ENCODE measurements at regions not wholly inside any gene's neighbourhood (a gene's known extent, or its start where the extent isn't known, plus 50 kb on each side); places are given as distances from the start of the nearest gene placed in this dataset.
A peak's percentile ranks its signal among the peaks of the same experiment; 100 is the strongest.

DNA sequence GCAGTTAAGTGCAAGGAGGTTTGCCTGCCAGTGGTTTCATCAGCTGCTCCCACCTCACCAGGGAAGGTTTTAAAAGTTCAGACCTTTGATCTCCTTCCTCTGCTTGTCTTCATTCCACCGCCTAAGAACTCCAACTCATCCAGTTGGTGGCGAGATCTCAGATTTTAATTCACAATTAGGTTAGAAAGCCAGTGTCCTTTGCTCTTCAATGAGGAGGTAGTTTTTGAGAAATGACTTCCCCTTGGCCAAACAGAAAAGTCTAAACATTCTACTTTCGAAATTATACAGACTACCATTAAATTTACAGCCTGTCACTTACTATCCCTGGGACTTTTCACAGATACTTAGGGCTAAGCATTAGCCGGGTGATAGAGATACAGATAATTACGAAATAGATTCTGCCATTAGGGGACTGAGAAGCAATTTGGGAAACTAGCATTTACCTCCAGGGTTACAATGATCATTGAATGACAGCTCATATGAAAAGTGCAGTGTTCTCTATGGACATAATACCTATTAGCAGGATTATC lies 513.4 kb upstream of the GHITM start:
- Mint-ChIP-seq H3K27me3 (ENCODE audit: low read depth in 3 of 3) (no peaks in the 10 kb centered on the region), H3K27ac (no peak overlapping the region), H3K36me3 (no peaks in the 10 kb centered on the region), H3K4me1 (no peaks in the 10 kb centered on the region), H3K4me3 (no peak overlapping the region), H3K9me3 (peaks cover 0 to 3% (median 0%) of the 10 kb centered on the region in 7 donors)
- H3K36me3 ChIP-seq (replicated peaks in 1 of 2; ENCODE audit: control insufficient read depth in 1 of 2, insufficient read depth in 2 of 2, low read length in 2 of 2), result no peaks in the 10 kb centered on the region
- H3K4me3 ChIP-seq (replicated peaks in 1 of 3; ENCODE audit: low read depth in 2 of 3, low read length in 3 of 3), result no peak overlapping the region
- H3K9me3 ChIP-seq (replicated peaks in 1 of 2; ENCODE audit: control insufficient read depth in 1 of 2, insufficient read depth in 1 of 2, low read length in 2 of 2), result peaks cover 0 to 10% of the 10 kb centered on the region in 2 donors
- no peaks in the 10 kb centered on the region for H4K20me1 ChIP-seq (ENCODE audit: insufficient read depth, low read length)
- intact Hi-C loops (cut with micrococcal nuclease), result no loop called here
- no peak overlapping the region for H3K4me2 ChIP-seq (replicated peaks; ENCODE audit: extremely low read depth, low read length, poor library complexity, severe bottlenecking)
- no peaks in the 10 kb centered on the region for H3K79me2 ChIP-seq (ENCODE audit: insufficient read depth, low read length)
- no peak overlapping the region for H2AFZ ChIP-seq (ENCODE audit: insufficient read depth, low read depth, low read length, poor library complexity, severe bottlenecking)
- DNase-seq, result no peak
- no peaks in the 10 kb centered on the region for H3K4me1 ChIP-seq (ENCODE audit: control insufficient read depth in 1 of 2, insufficient read depth in 2 of 2, low read length in 2 of 2)
- H3K27me3 ChIP-seq (ENCODE audit: control insufficient read depth in 2 of 2, insufficient read depth in 2 of 2, low read length in 2 of 2), result no peaks in the 10 kb centered on the region
- no peak overlapping the region for H3K27ac ChIP-seq (ENCODE audit: low read depth in 1 of 2, low read length in 2 of 2)
- H3K9ac ChIP-seq (ENCODE audit: insufficient read depth, low read length, poor library complexity, severe bottlenecking), result no peak overlapping the region
- no peak for TF ChIP-seq CTCF (IDR thresholded peaks at IDR 0.05)
- 80% methylated on average over 1 of the region's 5 CpGs for WGBS (ENCODE audit: insufficient coverage)

- TF ChIP-seq CTCF (IDR thresholded peaks at IDR 0.05), result no peak
Observed at GRCh38 chr10:83632701-83633100, 506.6 kb upstream of the GHITM start.

More at GRCh38 chr10:83632701-83633100, 506.6 kb upstream of the GHITM start:
- Mint-ChIP-seq H3K4me1 (no peaks in the 10 kb centered on the region), H3K9me3 (peaks cover 0 to 4% (median 0%) of the 10 kb centered on the region in 7 donors), H3K27ac (peak overlapping the region in 1 of 7 donors; percentile 53), H3K36me3 (no peaks in the 10 kb centered on the region), H3K27me3 (ENCODE audit: low read depth in 3 of 3) (no peaks in the 10 kb centered on the region), H3K4me3 (no peak overlapping the region)
- Histone ChIP-seq H3K4me3 (replicated peaks in 1 of 3; ENCODE audit: low read depth in 2 of 3, low read length in 3 of 3) (no peak overlapping the region), H3K36me3 (replicated peaks in 1 of 2; ENCODE audit: control insufficient read depth in 1 of 2, insufficient read depth in 2 of 2, low read length in 2 of 2) (no peaks in the 10 kb centered on the region), H3K27ac (ENCODE audit: low read depth in 1 of 2, low read length in 2 of 2) (no peak overlapping the region), H3K9me3 (replicated peaks in 1 of 2; ENCODE audit: control insufficient read depth in 1 of 2, insufficient read depth in 1 of 2, low read length in 2 of 2) (no peaks in the 10 kb centered on the region), H3K4me1 (ENCODE audit: control insufficient read depth in 1 of 2, insufficient read depth in 2 of 2, low read length in 2 of 2) (no peaks in the 10 kb centered on the region), H3K9ac (ENCODE audit: insufficient read depth, low read length, poor library complexity, severe bottlenecking) (no peak overlapping the region), H4K20me1 (ENCODE audit: insufficient read depth, low read length) (no peaks in the 10 kb centered on the region), H3K4me2 (replicated peaks; ENCODE audit: extremely low read depth, low read length, poor library complexity, severe bottlenecking) (no peak overlapping the region), H3K27me3 (ENCODE audit: control insufficient read depth in 2 of 2, insufficient read depth in 2 of 2, low read length in 2 of 2) (no peaks in the 10 kb centered on the region), H3K79me2 (ENCODE audit: insufficient read depth, low read length) (no peaks in the 10 kb centered on the region), H2AFZ (ENCODE audit: insufficient read depth, low read depth, low read length, poor library complexity, severe bottlenecking) (no peak overlapping the region)
- intact Hi-C loops (cut with micrococcal nuclease), result no loop called here
- DNase-seq, result no peak

Measured in CD14-positive monocyte (primary cell).